Gastroesophageal sphincter (tissue), 3 donors: ENCODE measurements at regions not wholly inside any gene's neighbourhood (a gene's known extent, or its start where the extent isn't known, plus 50 kb on each side); places are given as distances from the start of the nearest gene placed in this dataset.

Source experiments
- CTCF ChIP-seq, 4 experiments: fragments of 200-600 bp in 2 of 4; fragments of 450-650 bp in 2 of 4; sonication (generic) in 1 of 4; IDR thresholded peaks; one replicate each; pipeline ENCODE4 v1.5.1; 2017 to 2019; ENCODE audit warnings: antibody characterized with exemption in 4 of 4, mild to moderate bottlenecking in 2 of 4, moderate library complexity in 2 of 4
- EP300 ChIP-seq: sonication (generic); formaldehyde crosslinking; IDR thresholded peaks from one replicate; pipeline ENCODE4 v1.6.1; 2017; ENCODE audit warnings: antibody characterized with exemption, mild to moderate bottlenecking
- POLR2A ChIP-seq, 2 donors: fragments of 450-650 bp; IDR thresholded peaks; one replicate each; pipeline ENCODE4 v1.6.1; 2017; ENCODE audit warnings: antibody characterized with exemption in 2 of 2, mild to moderate bottlenecking in 2 of 2, moderate library complexity in 1 of 2
- POLR2AphosphoS5 ChIP-seq: sonication (generic); formaldehyde crosslinking; IDR thresholded peaks from one replicate; pipeline ENCODE4 v1.6.1; 2017; ENCODE audit warnings: antibody characterized with exemption

- TF ChIP-seq POLR2A (IDR thresholded peaks at IDR 0.05) (no peak), CTCF (IDR thresholded peaks at IDR 0.05) (no peak), POLR2AphosphoS5 (no peak), EP300 (no peak)
Measured at GRCh38 chr2:240254337-240255164, 114.1 kb upstream of the OTOS start.
